Parathyroid adenoma (tissue), 2 donors: ENCODE measurements at regions not wholly inside any gene's neighbourhood (a gene's known extent, or its start where the extent isn't known, plus 50 kb on each side); places are given as distances from the start of the nearest gene placed in this dataset.
"Not testable (repeated sequence)": the region's sequence is repeated elsewhere in the genome, so short reads cannot be mapped to it uniquely, and the experiment has no call there.

ENCODE experiments used
- H2AFZ ChIP-seq: fragments of 300-600 bp; sonication (generic); one replicate; pipeline ENCODE4 v1.7.0; 2017; ENCODE audit warnings: antibody characterized with exemption, mild to moderate bottlenecking
- H3K27ac ChIP-seq: fragments of 300-600 bp; sonication (generic); one replicate; pipeline ENCODE4 v1.7.0; 2017
- H3K27me3 ChIP-seq: fragments of 300-600 bp; sonication (generic); one replicate; pipeline ENCODE4 v1.7.0; 2017; ENCODE audit warnings: low read length; ENCODE audit not compliant: control insufficient read depth, insufficient read depth
- H3K36me3 ChIP-seq: fragments of 300-600 bp; sonication (generic); one replicate; pipeline ENCODE4 v1.7.0; 2017; ENCODE audit warnings: low read length; ENCODE audit not compliant: control insufficient read depth, insufficient read depth
- H3K4me1 ChIP-seq: fragments of 300-600 bp; sonication (generic); one replicate; pipeline ENCODE4 v1.7.0; 2017; ENCODE audit warnings: control low read depth
- H3K4me2 ChIP-seq: fragments of 300-600 bp; sonication (generic); one replicate; pipeline ENCODE4 v1.7.0; 2017; ENCODE audit warnings: low read length
- H3K4me3 ChIP-seq: fragments of 300-600 bp; sonication (generic); one replicate; pipeline ENCODE4 v1.7.0; 2017; ENCODE audit warnings: low read depth, low read length
- H3K79me2 ChIP-seq: fragments of 300-600 bp; sonication (generic); one replicate; pipeline ENCODE4 v1.7.0; 2017; ENCODE audit warnings: control low read depth
- H3K9ac ChIP-seq: fragments of 300-600 bp; sonication (generic); one replicate; pipeline ENCODE4 v1.7.0; 2017; ENCODE audit warnings: mild to moderate bottlenecking
- H3K9me3 ChIP-seq: fragments of 300-600 bp; sonication (generic); one replicate; pipeline ENCODE4 v1.7.0; 2017; ENCODE audit warnings: low read length; ENCODE audit not compliant: control insufficient read depth
- donor health status: primary hyperparathyroidism.

DNA sequence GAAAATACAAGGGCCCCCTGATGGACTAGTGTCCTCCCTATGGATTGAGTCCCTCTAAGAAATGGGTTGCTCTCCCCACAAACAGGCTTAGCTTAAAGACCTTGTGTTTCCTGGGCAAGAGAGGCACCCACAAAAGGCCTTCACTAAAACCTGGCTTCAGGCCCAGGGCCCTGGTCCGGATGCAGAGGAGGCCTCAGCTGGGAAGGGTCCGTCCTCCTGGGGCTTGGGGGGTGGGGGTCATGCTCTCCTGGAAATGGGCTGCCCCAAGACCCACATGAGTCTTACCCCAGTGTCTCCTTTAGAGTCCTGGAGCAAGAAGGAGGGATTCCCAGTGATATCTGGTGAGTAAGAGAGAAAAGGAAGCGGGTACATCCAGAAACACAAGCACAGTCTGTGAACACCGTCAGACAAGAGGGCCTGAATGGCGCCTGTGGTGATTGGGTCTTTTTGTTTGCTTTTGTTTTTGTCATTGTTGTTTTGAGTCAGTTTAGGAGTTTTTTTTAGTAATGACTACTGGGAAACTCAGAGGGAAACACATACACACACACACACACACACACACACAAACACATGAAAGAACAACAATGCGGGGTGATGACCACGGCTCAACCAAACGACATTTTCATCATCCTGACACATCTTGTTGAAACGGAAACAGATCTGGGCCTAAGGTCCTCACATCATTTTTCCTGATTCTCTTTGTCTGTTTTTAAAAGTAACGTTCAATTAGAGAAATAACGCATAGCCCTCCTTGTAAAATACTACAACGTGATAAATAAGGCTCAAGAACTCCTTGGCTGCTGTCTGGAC lies 292.3 kb downstream of the BCL2L11 start:
- H3K36me3 ChIP-seq, H3K4me2 ChIP-seq, H3K27ac ChIP-seq, H3K9me3 ChIP-seq, H3K27me3 ChIP-seq, H2AFZ ChIP-seq, H3K79me2 ChIP-seq, H3K4me3 ChIP-seq, H3K4me1 ChIP-seq, H3K9ac ChIP-seq: not testable (repeated sequence)

DNA sequence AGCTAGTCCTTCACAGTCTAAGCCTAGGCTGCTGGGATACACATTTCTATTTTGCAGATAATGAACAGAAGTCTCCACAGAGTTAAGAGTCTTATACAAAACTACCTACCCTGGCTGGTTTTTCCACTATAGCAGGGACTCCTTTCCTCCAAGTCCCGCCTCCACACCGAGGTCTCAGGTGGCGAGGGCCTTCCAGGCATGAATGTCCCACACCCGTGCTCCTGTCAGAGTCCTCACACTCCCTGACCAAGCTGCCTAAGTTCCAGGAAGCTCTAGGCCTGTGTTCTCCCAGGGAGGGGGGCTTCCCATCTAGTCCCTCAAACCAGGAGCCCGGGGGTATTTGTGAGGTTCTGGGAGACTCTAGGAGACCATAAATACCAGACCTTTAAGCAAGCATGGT lies 293.2 kb downstream of the BCL2L11 start:
- H3K4me2 ChIP-seq, H3K79me2 ChIP-seq, H3K9me3 ChIP-seq, H3K4me1 ChIP-seq, H3K4me3 ChIP-seq, H3K36me3 ChIP-seq, H2AFZ ChIP-seq, H3K27ac ChIP-seq, H3K9ac ChIP-seq, H3K27me3 ChIP-seq: not testable (repeated sequence)

DNA sequence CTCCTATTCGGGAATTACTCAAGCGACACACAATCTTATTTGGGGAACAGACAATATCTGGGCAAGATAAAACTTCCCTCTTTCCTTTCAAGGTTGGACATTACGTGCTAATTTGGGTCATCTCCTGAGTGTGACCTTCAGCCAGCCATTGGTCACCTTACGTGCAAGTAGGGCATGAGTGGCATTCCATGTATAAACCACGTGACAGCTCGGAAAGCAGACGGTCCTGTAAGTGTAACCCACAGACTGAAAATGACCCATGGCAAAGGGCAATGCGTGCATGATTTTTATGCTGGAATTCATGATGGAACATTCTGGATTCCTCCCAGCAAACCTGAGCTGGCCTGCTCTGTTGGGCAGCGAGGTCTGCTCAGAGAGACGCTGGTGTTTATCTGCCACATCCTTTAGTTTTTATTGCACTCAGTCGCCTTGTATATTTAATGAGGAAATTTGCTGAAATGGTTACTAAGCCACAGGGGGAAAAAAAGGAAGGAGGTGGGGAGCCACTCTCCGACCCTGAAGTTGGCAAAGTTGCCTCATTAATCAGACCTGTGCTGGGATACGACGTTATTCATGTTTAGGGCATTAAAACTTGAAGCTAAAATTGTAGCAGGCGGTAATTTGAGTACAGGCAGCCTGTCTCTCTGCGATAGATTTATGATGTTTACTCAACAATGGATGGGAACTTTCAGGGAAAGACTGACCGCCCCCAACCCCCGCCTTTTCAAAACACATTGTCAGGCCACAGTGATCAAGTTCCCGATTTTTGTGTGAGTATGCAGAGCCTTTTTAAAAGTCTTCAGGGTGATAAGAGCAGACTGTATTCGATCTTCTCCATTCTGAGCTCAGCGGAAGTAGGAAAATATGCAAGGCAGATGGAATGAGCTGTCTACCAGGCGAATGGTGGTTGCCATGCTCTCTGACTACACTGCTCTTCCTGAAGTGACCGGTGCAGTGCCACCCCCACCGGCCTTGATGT lies 295.3 kb downstream of the BCL2L11 start:
- not testable (repeated sequence) for H3K9me3 ChIP-seq, H3K9ac ChIP-seq, H3K4me2 ChIP-seq, H3K4me1 ChIP-seq, H3K79me2 ChIP-seq, H3K27ac ChIP-seq, H3K27me3 ChIP-seq, H3K36me3 ChIP-seq, H2AFZ ChIP-seq, H3K4me3 ChIP-seq

DNA sequence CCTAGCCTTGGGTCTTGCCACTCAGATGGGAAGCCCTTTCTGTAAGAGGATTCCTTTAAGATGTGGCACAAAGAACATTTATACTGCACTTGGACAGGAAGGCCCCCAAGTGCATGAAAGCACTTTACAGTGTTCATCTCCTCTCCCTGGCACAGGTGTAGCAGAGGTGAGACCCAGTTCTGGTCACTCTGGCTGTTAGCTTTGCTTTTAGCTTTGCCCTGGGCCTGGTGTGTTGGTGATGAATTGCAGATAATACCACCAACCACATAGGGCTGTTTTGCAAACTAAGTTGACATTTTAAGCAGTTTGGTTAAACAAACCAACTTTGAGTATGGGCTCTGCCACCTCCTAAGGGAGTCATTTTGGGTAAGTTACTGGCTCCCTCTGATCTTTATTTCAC lies 296.3 kb downstream of the BCL2L11 start:
- not testable (repeated sequence) for H3K4me2 ChIP-seq, H3K36me3 ChIP-seq, H3K27ac ChIP-seq, H3K9me3 ChIP-seq, H3K79me2 ChIP-seq, H3K27me3 ChIP-seq, H3K9ac ChIP-seq, H3K4me3 ChIP-seq, H2AFZ ChIP-seq, H3K4me1 ChIP-seq

DNA sequence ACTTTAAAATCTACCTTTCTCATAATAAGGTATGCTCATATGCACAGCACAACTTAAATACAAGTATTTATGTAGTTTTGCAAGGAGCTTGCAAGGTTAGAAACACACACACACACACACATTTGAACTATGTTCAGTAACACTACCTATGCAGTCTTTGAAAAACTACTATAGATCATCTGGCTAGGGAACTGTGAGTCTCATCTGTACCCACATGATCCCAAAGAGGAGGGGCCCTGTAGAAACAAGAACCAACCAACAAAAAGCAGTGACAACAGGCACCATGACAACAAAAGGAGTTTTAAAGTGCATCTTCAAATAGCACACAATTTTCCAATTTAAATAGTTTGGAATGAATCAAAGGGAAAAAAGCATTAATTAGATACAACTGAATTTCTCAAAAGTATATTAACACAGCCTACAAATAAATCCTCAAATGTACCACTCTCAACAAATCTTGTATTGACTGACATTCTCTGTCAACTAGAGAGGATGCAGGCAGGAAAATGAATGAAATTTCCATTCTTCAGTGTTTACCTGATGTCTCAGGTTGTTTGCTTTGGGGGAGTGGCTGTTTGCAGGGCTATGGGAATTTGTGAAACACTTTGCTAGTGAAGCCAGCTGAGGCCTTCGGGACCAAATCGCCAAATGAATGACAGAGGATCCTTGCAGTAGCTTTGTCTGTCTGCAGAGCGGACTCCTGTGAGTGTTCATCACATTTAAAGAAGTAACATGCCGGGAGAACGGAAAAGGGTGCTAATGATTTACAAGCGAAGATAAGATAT lies 297.6 kb downstream of the BCL2L11 start:
- not testable (repeated sequence) for H3K9me3 ChIP-seq, H3K79me2 ChIP-seq, H3K36me3 ChIP-seq, H3K4me2 ChIP-seq, H3K4me1 ChIP-seq, H3K9ac ChIP-seq, H3K4me3 ChIP-seq, H2AFZ ChIP-seq, H3K27ac ChIP-seq, H3K27me3 ChIP-seq

DNA sequence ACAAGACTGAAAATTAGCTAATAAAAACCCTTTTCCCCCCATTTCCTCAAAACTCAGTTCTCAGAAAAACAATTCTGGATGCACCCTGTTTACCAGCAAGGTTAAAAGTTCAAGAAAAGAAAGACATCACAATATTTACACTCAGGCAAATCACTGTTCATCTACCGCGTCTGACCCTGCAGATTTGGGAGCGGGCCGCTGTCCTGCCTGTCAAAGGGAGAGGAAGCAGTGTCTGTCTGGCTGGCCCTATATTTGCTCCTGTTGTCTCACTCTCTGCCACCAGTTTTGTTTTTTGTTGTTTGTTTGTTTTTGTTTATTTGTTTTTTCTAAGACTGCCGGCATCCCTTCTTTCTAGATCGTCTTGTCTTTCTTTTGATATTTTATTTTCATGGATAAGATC lies 299.4 kb downstream of the BCL2L11 start:
- H3K4me3 ChIP-seq, H3K27me3 ChIP-seq, H3K36me3 ChIP-seq, H3K9me3 ChIP-seq, H3K4me1 ChIP-seq, H3K4me2 ChIP-seq, H3K79me2 ChIP-seq, H3K9ac ChIP-seq, H2AFZ ChIP-seq, H3K27ac ChIP-seq: not testable (repeated sequence)

DNA sequence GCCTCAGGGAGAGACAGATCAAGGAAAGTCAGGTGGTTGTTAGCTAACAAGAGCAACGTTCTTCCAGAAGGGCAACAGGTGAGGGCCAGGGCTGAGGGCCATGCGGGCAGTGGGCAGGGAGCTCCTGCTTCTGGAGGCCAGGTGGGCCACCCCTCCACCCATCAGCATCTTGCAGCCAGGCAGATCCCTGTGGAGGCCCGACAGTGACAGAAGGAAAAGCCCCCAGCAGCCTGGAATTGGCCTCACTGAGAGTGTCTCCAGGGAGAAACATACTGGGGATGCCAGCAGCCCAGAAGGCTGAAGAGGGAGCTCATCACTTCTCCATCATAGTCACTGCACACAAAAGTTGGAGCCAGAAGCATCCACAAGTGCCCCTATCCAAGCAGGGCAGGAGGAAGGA lies 300.1 kb downstream of the BCL2L11 start:
- not testable (repeated sequence) for H2AFZ ChIP-seq, H3K9ac ChIP-seq, H3K4me2 ChIP-seq, H3K4me1 ChIP-seq, H3K79me2 ChIP-seq, H3K4me3 ChIP-seq, H3K9me3 ChIP-seq, H3K27ac ChIP-seq, H3K27me3 ChIP-seq, H3K36me3 ChIP-seq

DNA sequence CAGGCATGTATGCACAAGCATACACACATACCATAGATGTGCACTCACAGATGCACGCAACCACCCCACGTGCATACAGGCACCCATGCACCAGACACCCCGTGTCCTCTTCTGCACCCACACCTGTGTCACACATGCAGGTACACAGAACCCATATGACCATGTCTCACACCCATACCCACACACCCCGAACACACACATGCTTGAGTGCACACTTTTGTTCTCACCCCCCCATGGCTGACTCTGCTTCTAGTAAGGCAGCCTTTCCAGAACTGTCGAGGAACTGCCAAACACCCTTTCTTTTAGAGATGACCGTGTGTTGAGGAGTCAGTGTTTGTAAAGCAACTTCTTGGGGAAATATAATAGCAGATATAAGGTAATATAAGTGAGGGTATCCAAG lies 301.2 kb downstream of the BCL2L11 start:
- not testable (repeated sequence) for H3K27ac ChIP-seq, H2AFZ ChIP-seq, H3K4me3 ChIP-seq, H3K4me2 ChIP-seq, H3K9me3 ChIP-seq, H3K79me2 ChIP-seq, H3K27me3 ChIP-seq, H3K9ac ChIP-seq, H3K36me3 ChIP-seq, H3K4me1 ChIP-seq

DNA sequence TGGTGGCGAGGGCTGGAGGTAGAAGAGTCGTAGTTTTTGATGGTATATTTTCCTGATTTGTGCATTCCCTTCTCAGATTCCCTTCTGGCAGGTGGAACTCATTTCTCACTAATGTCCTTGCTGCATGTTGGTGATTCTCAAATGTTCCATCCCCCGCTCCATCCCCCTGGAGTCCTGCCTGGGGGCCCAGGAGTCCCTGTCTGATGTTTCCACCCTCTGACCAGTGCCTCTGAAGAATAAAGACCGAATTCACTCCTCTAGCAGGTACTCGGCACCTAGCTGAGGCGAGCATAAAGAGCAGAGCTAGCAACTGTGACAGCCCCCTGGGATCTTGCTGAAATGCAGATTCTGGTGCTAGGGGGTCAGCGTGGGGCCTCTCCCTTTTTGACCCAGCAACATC lies 301.8 kb downstream of the BCL2L11 start:
- not testable (repeated sequence) for H3K9me3 ChIP-seq, H2AFZ ChIP-seq, H3K9ac ChIP-seq, H3K36me3 ChIP-seq, H3K4me3 ChIP-seq, H3K4me2 ChIP-seq, H3K4me1 ChIP-seq, H3K79me2 ChIP-seq, H3K27me3 ChIP-seq, H3K27ac ChIP-seq

DNA sequence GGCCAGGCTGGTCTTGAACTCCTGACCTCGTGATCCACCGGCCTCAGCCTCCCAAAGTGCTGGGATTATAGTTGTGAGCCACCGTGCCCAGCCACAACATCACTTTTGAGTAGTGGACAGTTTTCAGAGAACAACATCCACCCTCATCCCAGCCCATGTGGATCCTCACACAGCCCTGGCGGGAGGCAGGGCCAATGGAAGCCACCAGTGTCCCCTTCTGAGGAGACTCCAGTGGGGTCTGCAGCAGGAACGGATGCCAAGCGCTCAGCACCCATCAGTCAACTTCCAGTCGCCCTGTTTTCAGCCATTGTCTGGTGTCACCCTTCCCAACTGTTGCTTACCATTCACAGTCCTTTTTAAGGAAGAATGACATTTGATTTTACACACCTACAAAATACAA lies 302.5 kb downstream of the BCL2L11 start:
- not testable (repeated sequence) for H3K4me3 ChIP-seq, H3K79me2 ChIP-seq, H2AFZ ChIP-seq, H3K4me1 ChIP-seq, H3K9ac ChIP-seq, H3K27me3 ChIP-seq, H3K36me3 ChIP-seq, H3K4me2 ChIP-seq, H3K9me3 ChIP-seq, H3K27ac ChIP-seq
